ENCODE measurements at regions not wholly inside any gene's neighbourhood (a gene's known extent, or its start where the extent isn't known, plus 50 kb on each side); places are given as distances from the start of the nearest gene placed in this dataset.

GRCh38 chr1:169044296-169044695, 62.2 kb upstream of the ATP1B1 start:
- TF ChIP-seq CTCF (IDR thresholded peaks at IDR 0.05; ENCODE audit: borderline replicate concordance, extremely low read depth, low read length, poor library complexity, severe bottlenecking) = peak; percentile 34
- no peak for TF ChIP-seq EZH2 (IDR thresholded peaks at IDR 0.05; ENCODE audit: borderline replicate concordance, low read depth, low read length, severe bottlenecking)
